BE2C (cell line): ENCODE measurements at regions not wholly inside any gene's neighbourhood (a gene's known extent, or its start where the extent isn't known, plus 50 kb on each side); places are given as distances from the start of the nearest gene placed in this dataset.

Experiments used
- DNase-seq: peaks from one replicate; pipeline ENCODE4 v3.0.0-alpha.2; 2020
- H3K27me3 ChIP-seq: fragments of 250-450 bp; sonication (Bioruptor Pico); 2 replicates; pipeline ENCODE4 v1.5.1; 2020; ENCODE audit warnings: mild to moderate bottlenecking
- H3K36me3 ChIP-seq: fragments of 250-450 bp; sonication (Bioruptor Pico); 2 replicates; pipeline ENCODE4 v1.5.1; 2020; ENCODE audit warnings: mild to moderate bottlenecking
- H3K4me1 ChIP-seq: fragments of 250-450 bp; sonication (Bioruptor Pico); 2 replicates; pipeline ENCODE4 v1.5.1; 2020
- H3K4me3 ChIP-seq: 2 replicates; pipeline ENCODE4 v1.5.1; 2011; ENCODE audit warnings: low read depth, low read length
- H3K9me3 ChIP-seq: fragments of 250-450 bp; sonication (Bioruptor Pico); 2 replicates; pipeline ENCODE4 v1.5.1; 2020
- CTCF ChIP-seq: IDR thresholded peaks from 2 replicates; pipeline ENCODE4 v1.5.1; 2012; ENCODE audit warnings: mild to moderate bottlenecking, low read depth, low read length

GRCh38 chr1:5662744-5663126 lies 329.5 kb downstream of the NPHP4 start:
- Histone ChIP-seq H3K9me3 (no peaks in the 10 kb centered on the region), H3K27me3 (no peaks in the 10 kb centered on the region), H3K4me1 (no peaks in the 10 kb centered on the region), H3K4me3 (no peak overlapping the region), H3K36me3 (no peaks in the 10 kb centered on the region)
- no peak for TF ChIP-seq CTCF
- no peak for DNase-seq

DNA sequence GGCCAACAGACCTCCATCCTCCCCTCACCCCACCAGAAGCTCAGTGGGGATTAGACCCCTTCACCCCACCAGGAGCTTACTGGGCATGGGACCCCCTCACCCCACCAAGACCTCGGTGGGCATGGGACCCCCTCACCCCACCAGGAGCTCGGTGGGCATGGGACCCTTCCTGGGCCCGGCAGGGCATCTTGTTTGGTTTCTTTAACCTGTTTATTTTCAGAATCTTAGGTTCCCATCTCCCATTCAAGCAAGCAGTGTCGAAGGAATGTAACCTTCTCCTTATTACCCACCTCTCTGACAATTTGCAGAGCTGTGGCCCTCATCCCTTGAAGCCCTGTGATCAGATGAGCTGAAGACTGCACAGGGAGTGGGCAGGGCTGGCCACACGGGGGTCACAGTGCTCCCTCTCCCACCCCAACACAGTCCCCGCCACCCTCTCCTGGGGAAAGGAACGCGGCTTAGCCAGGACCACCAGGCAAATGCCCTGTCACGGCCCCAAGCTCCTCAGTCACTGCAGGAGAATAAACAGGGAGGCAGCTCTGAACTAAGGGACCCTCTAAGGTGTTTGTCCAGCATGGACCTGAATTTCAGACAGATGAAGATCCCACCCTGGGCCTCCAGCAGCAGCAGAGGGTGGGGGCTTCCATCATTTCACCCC lies 330.0 kb downstream of the NPHP4 start:
- no peaks in the 10 kb centered on the region for H3K36me3 ChIP-seq
- no peaks in the 10 kb centered on the region for H3K4me1 ChIP-seq
- no peak for DNase-seq
- no peaks in the 10 kb centered on the region for H3K9me3 ChIP-seq
- no peak overlapping the region for H3K4me3 ChIP-seq
- no peaks in the 10 kb centered on the region for H3K27me3 ChIP-seq
- no peak for TF ChIP-seq CTCF

DNA sequence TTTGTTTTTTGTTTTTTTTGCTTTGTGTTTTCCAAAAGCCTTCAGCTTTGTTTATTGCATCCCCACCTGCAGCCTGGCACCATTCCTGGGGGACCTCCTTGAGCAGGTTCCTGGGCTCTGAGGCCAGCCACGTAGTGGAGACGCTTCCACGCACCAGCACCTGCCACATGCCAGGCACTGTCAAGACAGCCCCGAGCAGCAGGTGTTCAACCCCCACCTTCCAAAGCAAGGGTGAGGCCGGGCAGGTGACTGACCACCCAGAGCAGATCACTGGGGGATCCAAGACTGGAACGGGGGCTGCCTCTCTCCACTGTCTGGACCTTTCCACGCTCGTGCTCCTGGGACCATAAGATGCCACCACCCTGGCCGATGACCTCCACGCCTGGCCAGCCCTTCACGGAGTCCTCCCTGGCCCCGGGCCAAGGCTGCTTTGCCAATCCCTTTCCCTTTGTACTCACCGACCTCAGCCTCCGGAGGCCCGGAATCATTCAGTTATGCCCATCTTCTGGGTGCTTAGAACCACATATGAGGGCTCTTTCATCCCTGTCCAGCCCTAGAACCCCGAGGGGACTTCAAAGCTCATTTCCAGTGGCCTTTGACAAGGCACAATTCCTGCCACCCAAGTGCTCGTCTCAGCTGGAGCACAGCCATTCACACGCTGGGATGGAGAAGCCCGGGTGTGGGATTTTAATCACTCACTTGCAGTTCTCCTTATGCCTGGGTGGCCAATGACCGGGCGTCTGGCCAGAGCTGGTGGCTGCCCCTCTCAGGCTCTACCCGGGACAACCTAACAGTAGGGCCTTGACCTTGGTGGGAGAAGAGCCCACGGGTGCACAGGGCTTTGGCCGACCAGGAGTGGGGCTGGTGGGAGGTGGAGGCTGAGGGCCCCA lies 330.8 kb downstream of the NPHP4 start:
- Histone ChIP-seq H3K4me3 (no peak overlapping the region), H3K36me3 (no peaks in the 10 kb centered on the region), H3K9me3 (no peaks in the 10 kb centered on the region), H3K27me3 (no peaks in the 10 kb centered on the region), H3K4me1 (no peaks in the 10 kb centered on the region)
- no peak for DNase-seq
- TF ChIP-seq CTCF, result no peak

DNA sequence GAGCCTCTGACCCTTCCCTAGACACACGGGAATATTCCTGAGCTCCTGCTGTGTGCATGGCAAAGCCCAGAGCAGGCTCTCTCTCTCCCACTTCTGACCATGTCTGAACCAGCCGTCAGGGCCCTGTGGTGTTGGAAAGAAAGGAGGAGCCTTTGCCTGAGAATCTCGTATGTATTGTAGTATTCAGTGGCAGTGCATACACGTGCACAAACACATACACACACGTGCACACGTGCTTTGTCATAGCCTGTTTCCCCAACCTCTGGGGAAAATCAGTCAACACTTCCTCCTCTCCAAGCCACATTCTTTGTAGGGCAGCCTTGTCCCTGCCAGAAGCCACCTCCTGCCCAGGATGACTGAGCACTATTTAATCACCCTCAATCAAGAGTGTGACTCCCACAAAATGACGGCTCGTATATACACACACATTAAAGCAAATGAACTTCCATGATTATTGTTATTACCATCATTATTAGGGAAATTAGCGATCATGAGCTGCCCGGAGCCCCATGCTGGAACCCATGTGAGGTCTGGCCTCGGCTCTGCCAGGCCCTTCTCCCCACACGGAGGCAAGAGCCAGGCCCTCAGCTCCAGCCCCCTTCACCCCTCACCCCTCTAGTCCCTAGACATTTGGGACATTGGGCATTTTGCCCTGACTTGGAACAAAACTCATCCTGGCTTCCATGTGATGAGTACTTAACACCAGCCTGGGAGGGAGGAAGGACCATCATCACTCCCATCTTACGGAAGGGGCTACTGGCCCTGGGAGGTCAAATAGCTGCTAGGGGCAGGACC lies 331.9 kb downstream of the NPHP4 start:
- TF ChIP-seq CTCF, result no peak
- DNase-seq, result no peak
- H3K4me3 ChIP-seq, result no peak overlapping the region
- no peaks in the 10 kb centered on the region for H3K36me3 ChIP-seq
- H3K4me1 ChIP-seq, result no peaks in the 10 kb centered on the region
- no peaks in the 10 kb centered on the region for H3K27me3 ChIP-seq
- no peaks in the 10 kb centered on the region for H3K9me3 ChIP-seq

DNA sequence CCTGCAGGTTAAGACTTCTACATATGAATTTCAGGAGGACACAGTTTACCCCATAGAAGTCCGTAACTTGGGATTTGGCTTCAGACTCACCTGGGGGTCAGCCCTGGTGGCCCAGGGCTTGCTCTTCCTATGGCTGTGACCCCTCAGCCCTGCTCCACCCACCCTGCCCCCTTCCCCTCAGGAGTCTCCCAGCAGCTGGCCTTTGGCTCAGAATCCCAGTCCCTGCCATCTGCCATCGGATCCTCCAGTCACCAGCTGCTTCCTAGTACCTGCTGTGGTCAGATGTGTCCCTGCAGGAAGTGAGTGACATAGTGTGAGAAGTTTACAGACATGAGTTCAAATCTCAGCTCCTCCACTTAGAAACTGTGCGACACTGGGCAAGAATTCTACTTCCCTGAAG lies 332.6 kb downstream of the NPHP4 start:
- no peak overlapping the region for H3K4me3 ChIP-seq
- H3K36me3 ChIP-seq, result no peaks in the 10 kb centered on the region
- no peaks in the 10 kb centered on the region for H3K4me1 ChIP-seq
- DNase-seq, result no peak
- H3K9me3 ChIP-seq, result no peaks in the 10 kb centered on the region
- no peaks in the 10 kb centered on the region for H3K27me3 ChIP-seq
- TF ChIP-seq CTCF, result no peak
